ENCODE measurements at regions not wholly inside any gene's neighbourhood (a gene's known extent, or its start where the extent isn't known, plus 50 kb on each side); places are given as distances from the start of the nearest gene placed in this dataset.
"Not testable (repeated sequence)": the region's sequence is repeated elsewhere in the genome, so short reads cannot be mapped to it uniquely, and the experiment has no call there.

- no peak for DNase-seq
- Histone ChIP-seq H3K36me3 (replicated peaks) (no peaks in the 10 kb centered on the region), H3K4me3 (ENCODE audit: low read depth, low read length) (no peak overlapping the region), H3K27ac (no peak overlapping the region), H3K27me3 (replicated peaks) (no peaks in the 10 kb centered on the region)
- in situ Hi-C loops (cut with HindIII; ENCODE audit: low pct_ligation_motif_present, low sequenced_read_pairs): no loop called here
- TF ChIP-seq CTCF (IDR thresholded peaks at IDR 0.05; ENCODE audit: low read depth, low read length, missing control alignments): no peak
Observed at GRCh38 chr7:131765575-131765974, 209.1 kb upstream of the PODXL start.

GRCh38 chr7:131764143-131764775, 207.8 kb upstream of the PODXL start:
- Histone ChIP-seq H3K4me3 (ENCODE audit: low read depth, low read length) (no peak overlapping the region), H3K27ac (no peak overlapping the region), H3K36me3 (replicated peaks) (no peaks in the 10 kb centered on the region), H3K27me3 (replicated peaks) (no peaks in the 10 kb centered on the region)
- TF ChIP-seq CTCF (IDR thresholded peaks at IDR 0.05; ENCODE audit: low read depth, low read length, missing control alignments): no peak
- in situ Hi-C loops (cut with HindIII; ENCODE audit: low pct_ligation_motif_present, low sequenced_read_pairs): no loop called here
- no peak for DNase-seq

- Histone ChIP-seq H3K4me3 (ENCODE audit: low read depth, low read length) (no peak overlapping the region), H3K27ac (no peak overlapping the region), H3K36me3 (replicated peaks) (no peaks in the 10 kb centered on the region), H3K27me3 (replicated peaks) (no peaks in the 10 kb centered on the region)
- no peak for TF ChIP-seq CTCF (IDR thresholded peaks at IDR 0.05; ENCODE audit: low read depth, low read length, missing control alignments)
- in situ Hi-C loops (cut with HindIII; ENCODE audit: low pct_ligation_motif_present, low sequenced_read_pairs): no loop called here
- DNase-seq: no peak
Observed at GRCh38 chr7:131762753-131763152, 206.3 kb upstream of the PODXL start.

- in situ Hi-C loops (cut with HindIII; ENCODE audit: low pct_ligation_motif_present, low sequenced_read_pairs); H3K27ac ChIP-seq; H3K36me3 ChIP-seq (replicated peaks); H3K4me3 ChIP-seq (ENCODE audit: low read depth, low read length); DNase-seq; H3K27me3 ChIP-seq (replicated peaks): not testable (repeated sequence)
Observed at GRCh38 chr7:131755801-131756200, 199.4 kb upstream of the PODXL start.

GRCh38 chr7:131753620-131754222, 197.3 kb upstream of the PODXL start:
- no peak for DNase-seq
- no peak overlapping the region for H3K4me3 ChIP-seq (ENCODE audit: low read depth, low read length)
- in situ Hi-C loops (cut with HindIII; ENCODE audit: low pct_ligation_motif_present, low sequenced_read_pairs): no loop called here

More at GRCh38 chr7:131753620-131754222, 197.3 kb upstream of the PODXL start:
- no peaks in the 10 kb centered on the region for H3K27me3 ChIP-seq (replicated peaks)
- TF ChIP-seq CTCF (IDR thresholded peaks at IDR 0.05; ENCODE audit: low read depth, low read length, missing control alignments): peak; percentile 59
- H3K27ac ChIP-seq: no peak overlapping the region
- no peaks in the 10 kb centered on the region for H3K36me3 ChIP-seq (replicated peaks)
